HCT116 (cell line): ENCODE measurements at regions not wholly inside any gene's neighbourhood (a gene's known extent, or its start where the extent isn't known, plus 50 kb on each side); places are given as distances from the start of the nearest gene placed in this dataset.

Source experiments
- ATAC-seq: fragments of 200-7000 bp; cut with Tn5 transposase; 2 replicates; pipeline ENCODE4 v1.9.1; 2020; ENCODE audit warnings: mild to moderate bottlenecking, moderate library complexity
- BruUV-seq: library from RNA; stranded (reverse); fragments of 400-500 nt; replicated peaks from 2 replicates; lab custom pipeline; 2021; lab: Mats Ljungman, UMichigan
- CTCF ChIA-PET: fragments of 300-600 bp; sonication (Branson Sonifier 250); formaldehyde crosslinking; loops from one replicate; lab custom pipeline; 2021; ENCODE audit warnings: antibody characterized with exemption; lab: Charles Lee
- POLR2A ChIA-PET: fragments of 300-600, 350-600 bp; sonication (Branson Sonifier 250); formaldehyde crosslinking; loops from one replicate; lab custom pipeline; 2021; ENCODE audit warnings: antibody characterized with exemption; lab: Charles Lee
- RAD21 ChIA-PET, 2 experiments: fragments of 300-600 bp; sonication (Branson Sonifier 250); formaldehyde crosslinking; loops; one replicate each; lab custom pipeline; 2023; ENCODE audit warnings: low total read pairs in 2 of 2; ENCODE audit not compliant: uncharacterized antibody in 2 of 2, unreplicated experiment in 2 of 2, low non-redundant PET in 1 of 2; lab: Charles Lee
- DNase-seq: peaks from one replicate; pipeline ENCODE4 v3.0.0-alpha.2; 2010; ENCODE audit warnings: low read depth, low spot score
- H2AFZ ChIP-seq: fragments of 200-600 bp; shearing (Covaris generic), sonication (generic); 2 replicates; pipeline ENCODE4 v1.6.1; 2017; ENCODE audit warnings: low read depth, mixed run types, mixed read lengths, antibody characterized with exemption, low read length; ENCODE audit not compliant: poor library complexity, severe bottlenecking
- H3K27ac ChIP-seq: 2 replicates; pipeline ENCODE4 v1.5.1; 2012; ENCODE audit warnings: low read depth, low read length
- H3K27me3 ChIP-seq: fragments of 200-600 bp; sonication (generic); 2 replicates; pipeline ENCODE4 v1.6.1; 2016; ENCODE audit warnings: mixed run types, low read length, mixed read lengths; ENCODE audit not compliant: insufficient read depth
- H3K36me3 ChIP-seq, 2 experiments: fragments of 200-500 bp in 1 of 2; fragments of 200-600 bp in 1 of 2; sonication (Bioruptor generic) in 1 of 2; sonication (generic) in 1 of 2; 2 replicates each; pipeline versions ENCODE4 v1.5.1 to v1.6.1; 2014 to 2016; ENCODE audit warnings: low read length in 2 of 2, inconsistent platforms in 1 of 2, mixed read lengths in 1 of 2, mixed run types in 1 of 2; ENCODE audit not compliant: insufficient read depth in 2 of 2, control insufficient read depth in 1 of 2
- H3K4me1 ChIP-seq, 2 experiments: fragments of 200-600 bp in 1 of 2; sonication (generic) in 1 of 2; 2 replicates each; pipeline versions ENCODE4 v1.5.1 to v1.6.1; 2012 to 2017; ENCODE audit warnings: low read length in 2 of 2, inconsistent platforms in 1 of 2, mild to moderate bottlenecking in 1 of 2, mixed read lengths in 1 of 2, mixed run types in 1 of 2, moderate library complexity in 1 of 2; ENCODE audit not compliant: insufficient read depth in 2 of 2, control insufficient read depth in 1 of 2
- H3K4me2 ChIP-seq: fragments of 200-600 bp; sonication (generic); 2 replicates; pipeline ENCODE4 v1.6.1; 2017; ENCODE audit warnings: mixed run types, low read length, mixed read lengths
- H3K4me3 ChIP-seq, 2 experiments: fragments of 200-600 bp in 1 of 2; sonication (generic) in 1 of 2; replicated peaks in 1 of 2; 2 replicates each; pipeline ENCODE4 v1.5.1; 2011 to 2016; ENCODE audit warnings: low read length in 2 of 2, control low read depth in 1 of 2, low read depth in 1 of 2, mild to moderate bottlenecking in 1 of 2, mixed read lengths in 1 of 2, mixed run types in 1 of 2
- H3K79me2 ChIP-seq: fragments of 200-600 bp; sonication (generic); 2 replicates; pipeline ENCODE4 v1.6.1; 2017; ENCODE audit warnings: mild to moderate bottlenecking, mixed run types, low read length, moderate library complexity, mixed read lengths; ENCODE audit not compliant: insufficient read depth
- H3K9ac ChIP-seq: fragments of 200-600 bp; sonication (generic); 2 replicates; pipeline ENCODE4 v1.6.1; 2016; ENCODE audit warnings: low read length, mixed read lengths
- H3K9me2 ChIP-seq: fragments of 200-600 bp; sonication (generic), shearing (Covaris generic); 2 replicates; pipeline ENCODE4 v1.6.1; 2017; ENCODE audit warnings: mixed run types, mild to moderate bottlenecking, moderate library complexity; ENCODE audit not compliant: insufficient read depth
- H3K9me3 ChIP-seq, 2 experiments: fragments of 200-500 bp in 1 of 2; fragments of 200-600 bp in 1 of 2; sonication (Bioruptor generic) in 1 of 2; sonication (generic) in 1 of 2; 2 replicates each; pipeline ENCODE4 v1.6.1; 2014 to 2017; ENCODE audit warnings: low read length in 2 of 2, mixed read lengths in 2 of 2, inconsistent platforms in 1 of 2, low read depth in 1 of 2, mild to moderate bottlenecking in 1 of 2, mixed run types in 1 of 2, moderate library complexity in 1 of 2; ENCODE audit not compliant: control insufficient read depth in 1 of 2, insufficient read depth in 1 of 2
- H4K20me1 ChIP-seq: fragments of 200-600 bp; sonication (generic), shearing (Covaris generic); 2 replicates; pipeline ENCODE4 v1.6.1; 2017; ENCODE audit warnings: mixed run types, mild to moderate bottlenecking, moderate library complexity; ENCODE audit not compliant: insufficient read depth
- CBX3 ChIP-seq: IDR thresholded peaks from 2 replicates; pipeline ENCODE4 v1.6.1; 2012; ENCODE audit warnings: low read depth
- CEBPB ChIP-seq: IDR thresholded peaks from 2 replicates; pipeline ENCODE4 v1.6.1; 2012; ENCODE audit warnings: low read depth
- EGR1 ChIP-seq: IDR thresholded peaks from 2 replicates; pipeline ENCODE4 v1.6.1; 2012; ENCODE audit warnings: low read depth
- EZH2 ChIP-seq: fragments of 200-600 bp; sonication (generic); IDR thresholded peaks from 2 replicates; pipeline ENCODE4 v1.6.1; 2017; ENCODE audit warnings: antibody characterized with exemption, mixed run types
- EZH2phosphoT487 ChIP-seq: fragments of 200-600 bp; IDR thresholded peaks from 2 replicates; pipeline ENCODE4 v1.6.1; 2018; ENCODE audit warnings: antibody characterized with exemption, borderline replicate concordance
- FOSL1 ChIP-seq: IDR thresholded peaks from 2 replicates; pipeline ENCODE4 v1.6.1; 2012; ENCODE audit warnings: low read depth
- JUND ChIP-seq: IDR thresholded peaks from 2 replicates; pipeline ENCODE4 v1.6.1; 2012
- POLR2AphosphoS5 ChIP-seq: IDR thresholded peaks from 2 replicates; pipeline ENCODE4 v1.6.1; 2011; ENCODE audit warnings: mild to moderate bottlenecking, low read depth, low read length, moderate library complexity
- RAD21 ChIP-seq: IDR thresholded peaks from 2 replicates; pipeline ENCODE4 v1.6.1; 2012; ENCODE audit warnings: low read depth, mild to moderate bottlenecking
- REST ChIP-seq: IDR thresholded peaks from 2 replicates; pipeline ENCODE4 v1.6.1; 2012; ENCODE audit warnings: low read depth
- SIN3A ChIP-seq: IDR thresholded peaks from 2 replicates; pipeline ENCODE4 v1.6.1; 2012; ENCODE audit warnings: low read depth
- SP1 ChIP-seq: IDR thresholded peaks from 2 replicates; pipeline ENCODE4 v1.6.1; 2012; ENCODE audit warnings: low read depth
- SRF ChIP-seq: IDR thresholded peaks from 2 replicates; pipeline ENCODE4 v1.6.1; 2012; ENCODE audit warnings: low read depth
- TCF7L2 ChIP-seq: IDR thresholded peaks from 2 replicates; pipeline ENCODE4 v1.7.0; 2011; ENCODE audit warnings: borderline replicate concordance, inconsistent platforms; ENCODE audit not compliant: insufficient read depth, insufficient read length; ENCODE audit errors: extremely low read depth
- YY1 ChIP-seq: IDR thresholded peaks from 2 replicates; pipeline ENCODE4 v1.6.1; 2011; ENCODE audit warnings: low read length, low read depth, moderate library complexity, mild to moderate bottlenecking; ENCODE audit not compliant: insufficient replicate concordance; ENCODE audit errors: extremely low read depth
- ZFX ChIP-seq: fragments of 450-650 bp; IDR thresholded peaks from 2 replicates; pipeline ENCODE4 v1.6.1; 2017
- ZNF274 ChIP-seq: fragments of 200-500 bp; sonication (Bioruptor generic); IDR thresholded peaks from 2 replicates; pipeline ENCODE4 v1.6.1; 2014; ENCODE audit warnings: mild to moderate bottlenecking, low read depth, low read length, inconsistent platforms
- intact Hi-C: fragments of 100-400 bp; cut with micrococcal nuclease; formaldehyde crosslinking; loops from 2 replicates; pipeline ENCODE4 v1.10.0; 2022
- TF ChIP-seq, protein P1 (sequence below): IDR thresholded peaks from 2 replicates; pipeline ENCODE4 v1.6.1; 2012
- TF ChIP-seq, protein P2 (sequence below): IDR thresholded peaks from 2 replicates; pipeline ENCODE4 v1.6.1; 2012

DNA sequence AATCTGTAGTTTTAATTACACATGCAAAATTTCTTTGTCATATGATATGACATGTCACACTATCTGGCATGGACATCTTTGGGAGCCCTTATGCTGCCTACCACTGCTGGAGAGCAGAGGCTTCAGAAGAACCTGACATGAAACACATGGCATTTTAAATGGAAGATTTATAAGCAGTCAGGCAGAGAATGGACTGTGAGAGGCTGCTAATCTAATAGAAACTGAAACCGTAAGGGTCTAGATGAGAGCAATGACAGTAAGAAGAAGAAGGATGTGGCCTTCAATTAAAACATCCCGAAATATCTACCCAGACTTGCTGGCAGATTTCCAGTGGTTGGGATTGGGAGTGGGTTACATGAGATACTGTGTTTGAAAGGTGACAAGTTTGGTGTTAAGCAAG is 149.8 kb downstream of the MACIR start:
- Histone ChIP-seq H3K4me3 (no peak overlapping the region), H4K20me1 (no peaks in the 10 kb centered on the region), H3K79me2 (no peaks in the 10 kb centered on the region), H3K9me3 (no peaks in the 10 kb centered on the region), H3K27me3 (no peaks in the 10 kb centered on the region), H3K9ac (no peak overlapping the region), H3K36me3 (no peaks in the 10 kb centered on the region), H3K4me1 (no peaks in the 10 kb centered on the region), H2AFZ (no peak overlapping the region), H3K4me2 (no peak overlapping the region), H3K27ac (no peak overlapping the region), H3K9me2 (no peaks in the 10 kb centered on the region)
- TF ChIP-seq, protein P1, sequence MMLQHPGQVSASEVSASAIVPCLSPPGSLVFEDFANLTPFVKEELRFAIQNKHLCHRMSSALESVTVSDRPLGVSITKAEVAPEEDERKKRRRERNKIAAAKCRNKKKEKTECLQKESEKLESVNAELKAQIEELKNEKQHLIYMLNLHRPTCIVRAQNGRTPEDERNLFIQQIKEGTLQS = no peak
- TF ChIP-seq, protein P2, sequence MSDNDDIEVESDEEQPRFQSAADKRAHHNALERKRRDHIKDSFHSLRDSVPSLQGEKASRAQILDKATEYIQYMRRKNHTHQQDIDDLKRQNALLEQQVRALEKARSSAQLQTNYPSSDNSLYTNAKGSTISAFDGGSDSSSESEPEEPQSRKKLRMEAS = no peak
- no peak for TF ChIP-seq FOSL1
- ATAC-seq (no peak), DNase-seq (no peak)
- CTCF ChIA-PET = no interaction called here
- POLR2A ChIA-PET = no interaction called here
- RAD21 ChIA-PET = no interaction called here
- intact Hi-C loops = no loop called here
- no TSS peak for BruUV-seq

GRCh38 chr5:103407402-103407801 is 148.8 kb downstream of the MACIR start:
- H3K36me3 ChIP-seq = no peaks in the 10 kb centered on the region
- H2AFZ ChIP-seq = no peak overlapping the region
- no peak overlapping the region for H3K4me3 ChIP-seq
- no peaks in the 10 kb centered on the region for H3K79me2 ChIP-seq
- no peaks in the 10 kb centered on the region for H3K4me1 ChIP-seq
- H3K4me2 ChIP-seq = no peak overlapping the region
- no peaks in the 10 kb centered on the region for H3K9me2 ChIP-seq
- ATAC-seq = no peak
- no peaks in the 10 kb centered on the region for H3K9me3 ChIP-seq
- TF ChIP-seq, protein P2 = no peak
- TF ChIP-seq YY1 (no peak), EGR1 (no peak), JUND (no peak), EZH2 (no peak), ZFX (no peak), TCF7L2 (no peak), ZNF274 (no peak), SIN3A (no peak), EZH2phosphoT487 (no peak), SRF (no peak), FOSL1 (no peak), POLR2AphosphoS5 (no peak), RAD21 (no peak), SP1 (no peak), REST (no peak), CBX3 (no peak), CEBPB (no peak)
- TF ChIP-seq, protein P1 = no peak
- TF ChIP-seq, all 23 proteins: peak for 0
- H4K20me1 ChIP-seq = no peaks in the 10 kb centered on the region
- H3K27ac ChIP-seq = no peak overlapping the region
- DNase-seq = no peak
- no TSS peak for BruUV-seq
- RAD21 ChIA-PET = no interaction called here
- H3K27me3 ChIP-seq = no peaks in the 10 kb centered on the region
- CTCF ChIA-PET = interaction anchor here (1.1 to 1.3 kb wide), 2 partner anchors 14 to 331 kb away, joined by 3 read pairs; no protein-coding TSS in a partner anchor
- H3K9ac ChIP-seq = no peak overlapping the region
- POLR2A ChIA-PET = no interaction called here
- intact Hi-C loops = no loop called here
